Activated CD4-positive, alpha-beta T cell treated with anti-CD3 and anti-CD28 coated beads for 4 hours (primary cell): ENCODE measurements at regions not wholly inside any gene's neighbourhood (a gene's known extent, or its start where the extent isn't known, plus 50 kb on each side); places are given as distances from the start of the nearest gene placed in this dataset.

ENCODE experiments used
- DNase-seq, 2 donors: peaks; one replicate each; pipeline ENCODE4 v3.0.0-alpha.2; 2020

DNA sequence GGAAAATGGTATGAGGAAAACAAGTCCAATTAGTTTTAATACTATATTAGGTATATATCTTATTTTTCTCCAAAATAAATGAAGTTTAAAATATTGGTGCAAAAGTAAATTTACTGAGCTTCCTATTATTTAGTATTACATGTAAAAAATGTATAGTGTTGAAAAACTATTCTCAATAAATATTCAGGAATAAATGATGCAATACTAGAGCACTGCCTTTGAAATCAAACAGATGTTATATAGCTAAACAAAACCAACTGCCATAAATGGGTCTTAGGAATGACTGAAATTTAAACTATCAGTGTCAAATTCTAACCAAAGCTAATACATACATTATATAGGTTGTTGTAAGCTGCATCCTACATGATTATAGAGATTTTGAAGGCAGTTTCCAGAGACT, 1434.0 kb upstream of the LRRTM3 start:
- DNase-seq: no peak

GRCh38 chr10:65496541-65496940, 1429.3 kb upstream of the LRRTM3 start:
- no peak for DNase-seq

DNA sequence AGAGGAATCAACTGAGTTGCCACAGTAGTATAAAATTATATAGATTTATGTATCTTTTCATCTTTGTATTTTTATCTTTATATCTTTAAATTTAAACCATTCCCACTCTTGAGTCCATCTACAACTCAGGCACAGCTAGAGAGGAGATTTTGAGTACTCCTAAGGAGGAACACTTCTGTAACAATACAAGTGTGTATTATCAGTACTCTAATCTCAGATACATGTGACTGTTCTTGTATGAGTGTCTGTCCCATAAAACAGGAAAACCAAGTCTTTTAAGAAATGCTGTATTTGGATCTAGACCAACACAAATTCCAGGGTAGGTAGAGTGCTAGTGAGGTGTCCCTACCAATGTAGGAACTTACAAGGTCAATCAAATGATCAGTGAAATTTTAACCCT, 1428.0 kb upstream of the LRRTM3 start:
- DNase-seq: no peak

DNA sequence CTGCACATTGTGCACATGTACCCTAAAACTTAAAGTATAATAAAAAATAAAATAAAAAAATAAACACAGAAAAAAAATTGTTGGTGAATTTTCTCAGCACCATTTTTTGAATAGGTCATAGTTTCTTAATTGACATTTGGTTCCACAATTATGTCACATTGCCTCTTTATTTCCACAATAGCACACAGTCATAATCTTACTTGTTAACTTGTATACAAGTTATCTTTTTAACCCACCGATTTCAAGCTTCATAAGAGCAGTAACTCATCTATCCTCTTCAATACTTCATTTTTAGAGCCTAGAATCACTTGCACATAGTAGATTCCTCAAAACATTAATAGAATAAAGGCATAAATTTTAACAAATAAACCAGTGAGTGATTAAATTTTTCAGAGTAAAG, 1425.1 kb upstream of the LRRTM3 start:
- no peak for DNase-seq

DNA sequence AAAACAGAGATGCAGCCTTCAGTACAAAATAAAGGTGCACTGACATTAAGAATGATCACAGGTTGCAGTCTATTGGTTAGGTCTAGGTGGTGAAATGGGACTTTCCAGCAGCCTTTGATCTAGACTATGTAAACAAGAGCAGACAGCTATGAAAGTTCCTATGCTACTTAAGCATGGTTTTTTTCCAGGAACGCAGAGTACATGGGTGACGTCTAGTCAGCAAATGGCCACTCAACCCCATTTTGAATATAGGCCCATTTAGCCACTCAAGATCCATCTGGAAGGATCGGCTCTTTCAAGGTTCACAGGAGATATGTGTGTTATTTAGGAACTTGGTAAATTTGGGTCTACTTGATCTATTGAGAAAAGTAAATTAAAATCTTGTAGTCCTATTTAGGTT, 1424.6 kb upstream of the LRRTM3 start:
- DNase-seq: no peak

DNA sequence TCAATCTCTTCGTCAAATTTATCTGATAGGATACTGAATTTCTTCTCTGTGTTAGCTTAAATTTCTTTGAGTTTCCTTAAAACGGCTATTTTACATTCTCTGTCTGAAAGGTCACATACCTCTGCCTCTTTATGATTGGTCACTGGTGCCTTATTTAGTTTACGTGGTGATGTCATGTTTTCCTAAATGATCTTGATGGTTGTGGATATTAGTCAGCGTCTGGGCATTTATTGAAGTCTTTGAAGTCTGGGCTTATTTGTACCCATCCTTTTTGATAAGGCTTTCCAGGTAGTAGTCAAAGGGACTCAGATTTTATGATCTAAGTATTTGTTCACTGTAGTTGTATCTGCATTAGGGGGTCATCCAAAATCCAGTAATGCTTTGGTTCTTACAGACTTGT, 1407.5 kb upstream of the LRRTM3 start:
- DNase-seq: no peak

DNA sequence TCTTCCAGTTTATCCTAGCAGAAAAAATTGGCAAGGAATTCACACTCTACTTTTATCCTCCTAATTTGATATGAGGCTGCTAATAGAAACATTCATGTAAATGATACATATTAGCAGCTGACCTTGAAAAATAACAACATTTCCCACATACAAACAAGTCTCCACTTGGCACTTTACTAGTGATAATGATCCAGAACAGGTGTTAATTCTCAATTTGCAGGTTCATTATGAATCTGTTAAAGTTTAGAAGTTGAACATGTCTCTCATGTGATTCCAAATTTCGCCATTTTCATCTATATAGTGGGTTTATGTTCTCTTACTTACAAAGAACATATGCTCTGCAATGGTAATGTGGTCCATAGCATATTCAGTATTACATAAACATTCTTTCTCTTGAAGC, 1396.8 kb upstream of the LRRTM3 start:
- DNase-seq: no peak

DNA sequence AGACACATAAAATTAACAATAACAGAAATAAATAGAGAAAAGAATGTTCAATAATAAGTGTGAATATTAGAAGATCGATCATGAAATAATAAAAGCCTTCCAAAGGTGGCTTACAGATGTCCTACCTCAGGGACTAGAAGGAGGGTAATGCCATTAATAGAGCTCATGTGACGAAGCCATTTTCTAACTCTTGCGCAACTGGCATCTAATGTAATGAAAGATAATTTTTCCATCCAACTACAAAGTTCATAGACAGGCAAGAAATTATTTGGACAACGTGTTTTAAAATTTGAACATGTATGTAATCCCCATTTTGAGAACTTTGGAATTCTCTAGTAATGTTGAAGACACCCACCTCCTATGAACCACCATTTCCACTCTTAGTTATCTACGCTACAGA, 1394.3 kb upstream of the LRRTM3 start:
- no peak for DNase-seq

DNA sequence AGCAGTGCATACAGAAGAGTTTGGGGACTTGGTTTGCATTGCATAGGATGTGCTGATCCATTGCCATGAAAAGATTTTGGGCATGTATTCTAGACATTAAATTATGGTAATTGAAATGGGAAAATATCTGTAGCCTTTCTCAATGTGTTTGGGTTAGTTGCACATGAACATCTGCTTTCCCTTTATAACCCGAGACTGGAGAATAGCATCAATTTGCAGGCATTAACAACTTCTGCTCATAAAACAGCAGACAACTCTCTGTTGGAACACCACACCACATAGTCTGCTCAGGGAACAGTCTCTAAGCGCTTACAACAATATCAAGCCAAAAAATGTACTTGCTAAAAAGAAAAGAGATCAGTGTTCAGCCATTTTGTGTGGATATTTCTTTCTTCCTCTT, 1391.1 kb upstream of the LRRTM3 start:
- no peak for DNase-seq

DNA sequence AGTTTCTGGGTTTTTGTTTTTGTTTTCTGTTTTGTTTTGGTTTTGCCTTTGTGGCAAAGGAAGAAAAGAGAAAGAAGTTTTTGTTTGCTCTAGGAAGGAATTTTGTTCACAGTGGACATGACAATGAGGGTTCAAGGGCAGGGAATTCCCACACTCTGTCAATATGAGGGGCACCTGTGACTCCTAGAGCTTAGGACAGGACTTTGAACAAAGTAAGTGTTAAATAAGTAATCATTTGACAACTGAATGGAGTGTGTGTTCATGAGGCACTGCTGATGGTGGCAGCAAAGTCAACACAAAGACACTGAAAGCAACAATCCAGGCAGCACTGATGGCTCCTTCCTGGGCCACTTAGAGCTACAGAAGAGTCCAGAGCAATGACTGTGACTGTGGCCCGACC, 1381.1 kb upstream of the LRRTM3 start:
- no peak for DNase-seq

GRCh38 chr10:65548001-65548400, 1377.8 kb upstream of the LRRTM3 start:
- no peak for DNase-seq

DNA sequence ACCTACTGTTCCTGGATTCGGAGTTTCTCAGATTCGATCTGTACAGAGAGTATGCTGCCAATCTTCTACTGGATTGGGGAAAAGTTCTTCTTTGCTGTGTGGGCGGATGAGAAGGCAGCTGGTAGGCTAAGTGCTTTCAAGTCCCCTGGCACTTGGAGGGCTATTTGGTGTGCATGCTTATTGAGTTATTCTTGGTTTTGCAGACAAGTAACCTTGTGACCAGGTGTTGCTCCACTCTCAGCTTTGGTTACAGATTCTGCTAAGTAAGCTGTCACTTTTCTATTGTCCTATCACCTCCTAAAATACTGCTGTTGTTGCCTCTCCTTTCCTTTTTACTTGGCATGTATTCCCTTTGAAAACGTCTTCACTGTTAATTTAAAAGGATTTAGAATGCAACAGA, 1375.1 kb upstream of the LRRTM3 start:
- no peak for DNase-seq

GRCh38 chr10:65555192-65555591, 1370.6 kb upstream of the LRRTM3 start:
- DNase-seq: no peak

GRCh38 chr10:65556006-65556405, 1369.8 kb upstream of the LRRTM3 start:
- DNase-seq: no peak

- no peak for DNase-seq
These were observed 1366.5 kb upstream of the LRRTM3 start for GRCh38 chr10:65559369-65559768.

GRCh38 chr10:65565246-65565645, 1360.6 kb upstream of the LRRTM3 start:
- no peak for DNase-seq

DNA sequence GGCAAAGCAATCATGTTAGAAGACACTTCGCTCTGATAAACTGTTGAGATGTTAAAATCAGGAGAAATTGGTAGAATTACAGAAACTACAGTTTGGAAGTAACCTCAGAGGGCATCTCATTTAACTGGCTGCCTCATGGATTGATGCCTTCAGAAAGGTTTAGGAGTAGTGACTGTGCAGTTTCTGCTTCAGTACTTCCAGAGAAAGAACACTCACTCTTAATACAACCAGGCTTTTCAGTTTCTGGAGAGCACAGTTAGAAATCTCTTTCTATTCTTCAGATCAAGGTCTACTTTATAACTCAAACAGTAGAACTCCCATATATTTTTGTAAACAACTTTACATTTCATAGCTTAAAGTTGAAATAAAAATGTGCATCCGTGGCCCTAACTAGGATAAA, 1358.9 kb upstream of the LRRTM3 start:
- DNase-seq: no peak

GRCh38 chr10:65570143-65571010, 1355.5 kb upstream of the LRRTM3 start:
- no peak for DNase-seq

DNA sequence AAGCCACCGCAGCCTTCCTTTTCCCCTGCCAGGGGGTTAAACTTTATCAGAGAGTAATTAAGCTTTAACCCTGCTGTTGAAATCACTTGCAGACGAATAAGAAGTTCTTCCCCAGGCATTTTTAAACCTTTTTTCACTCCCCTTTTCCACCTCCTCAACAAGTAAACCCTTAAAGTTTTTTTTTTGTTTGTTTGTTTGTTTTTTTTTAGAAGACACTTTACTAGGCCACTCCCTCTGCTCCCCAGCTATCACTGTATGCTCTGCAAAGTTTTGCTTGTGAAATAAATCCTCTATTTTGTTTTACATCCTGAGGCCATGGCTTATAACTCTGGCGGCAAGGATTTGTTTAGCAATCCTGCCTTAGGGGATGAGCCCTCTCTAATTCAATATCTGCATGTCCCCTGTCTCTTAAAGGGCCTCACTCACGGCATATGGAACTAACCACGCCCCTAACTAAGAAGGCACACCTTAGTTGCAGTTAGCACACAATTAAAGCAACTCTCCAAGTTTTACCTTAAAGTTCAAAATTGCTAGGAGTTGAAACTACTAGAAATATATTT, 1354.7 kb upstream of the LRRTM3 start:
- DNase-seq: no peak

- no peak for DNase-seq
These were observed 1344.3 kb upstream of the LRRTM3 start for GRCh38 chr10:65581426-65582026.

DNA sequence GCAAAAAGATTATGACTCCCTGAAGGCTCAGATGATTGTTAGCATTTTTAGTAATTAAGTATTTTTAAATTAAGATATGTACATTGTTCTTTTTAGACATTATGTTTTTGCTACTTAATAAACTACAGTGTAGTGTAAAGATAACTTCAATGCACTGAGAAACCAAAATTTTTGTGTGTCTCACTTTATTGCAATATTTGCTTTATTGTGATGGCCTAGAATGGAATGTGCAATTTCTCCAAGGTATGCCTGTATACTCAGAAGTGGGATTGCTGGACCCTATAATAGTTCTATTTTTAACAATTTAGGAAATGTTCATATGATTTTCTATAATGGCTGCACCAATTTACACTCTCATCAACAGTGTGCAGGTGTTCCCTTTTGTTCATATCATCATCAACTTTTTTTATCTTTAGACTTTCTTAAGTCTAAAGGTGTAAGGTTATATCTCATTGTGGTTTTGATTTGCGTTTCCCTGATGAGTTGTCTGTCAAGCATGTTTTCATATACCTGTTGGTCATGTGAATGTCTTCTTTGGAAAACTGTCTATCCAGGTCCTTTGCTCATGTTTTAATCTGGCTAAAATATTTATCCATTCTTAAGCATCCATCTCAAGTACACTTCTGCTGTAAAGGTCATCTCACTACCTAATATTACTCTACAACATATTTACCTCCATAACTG, 1323.5 kb upstream of the LRRTM3 start:
- DNase-seq: no peak

DNA sequence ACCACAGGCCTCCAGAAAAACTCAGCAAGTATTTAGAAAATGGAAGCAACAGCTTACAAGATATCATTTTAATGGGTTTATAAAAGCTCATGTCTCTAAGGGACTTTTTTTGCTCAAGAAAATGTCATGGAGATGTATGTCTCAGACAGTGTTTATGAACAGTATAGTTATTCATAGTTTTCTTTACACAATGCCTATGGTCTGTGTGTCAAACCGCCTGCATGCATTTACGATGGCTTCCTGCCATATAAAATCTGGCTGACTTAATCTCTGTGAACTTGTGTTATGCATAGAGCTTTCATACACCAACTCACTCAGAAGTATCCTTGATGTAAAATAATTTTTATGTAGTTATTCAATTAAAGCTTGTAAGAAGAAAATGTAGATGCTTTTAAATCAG, 1314.2 kb upstream of the LRRTM3 start:
- no peak for DNase-seq

GRCh38 chr10:65614956-65615565, 1310.8 kb upstream of the LRRTM3 start:
- DNase-seq: no peak
